H1 (cell line): ENCODE measurements at regions not wholly inside any gene's neighbourhood (a gene's known extent, or its start where the extent isn't known, plus 50 kb on each side); places are given as distances from the start of the nearest gene placed in this dataset.

Source experiments
- BACH1 ChIP-seq: IDR thresholded peaks from 2 replicates; pipeline ENCODE4 v1.6.1; 2012; ENCODE audit warnings: low read length, improper control_type of control experiment
- BRCA1 ChIP-seq: IDR thresholded peaks from 2 replicates; pipeline ENCODE4 v1.6.1; 2012; ENCODE audit warnings: low read depth, low read length, improper control_type of control experiment
- TF ChIP-seq, protein P1 (sequence below), 3 experiments: IDR thresholded peaks; 1 replicate in 2 of 3; 2 replicates in 1 of 3; pipeline versions ENCODE4 v1.5.1 to v1.6.1; 2011; ENCODE audit warnings: low read length in 3 of 3, mild to moderate bottlenecking in 3 of 3, inconsistent platforms in 2 of 3, low read depth in 1 of 3, moderate library complexity in 1 of 3; ENCODE audit not compliant: insufficient read depth in 1 of 3; ENCODE audit errors: control extremely low read depth in 1 of 3

- TF ChIP-seq BACH1 (no peak), BRCA1 (no peak)
- TF ChIP-seq, protein P1, sequence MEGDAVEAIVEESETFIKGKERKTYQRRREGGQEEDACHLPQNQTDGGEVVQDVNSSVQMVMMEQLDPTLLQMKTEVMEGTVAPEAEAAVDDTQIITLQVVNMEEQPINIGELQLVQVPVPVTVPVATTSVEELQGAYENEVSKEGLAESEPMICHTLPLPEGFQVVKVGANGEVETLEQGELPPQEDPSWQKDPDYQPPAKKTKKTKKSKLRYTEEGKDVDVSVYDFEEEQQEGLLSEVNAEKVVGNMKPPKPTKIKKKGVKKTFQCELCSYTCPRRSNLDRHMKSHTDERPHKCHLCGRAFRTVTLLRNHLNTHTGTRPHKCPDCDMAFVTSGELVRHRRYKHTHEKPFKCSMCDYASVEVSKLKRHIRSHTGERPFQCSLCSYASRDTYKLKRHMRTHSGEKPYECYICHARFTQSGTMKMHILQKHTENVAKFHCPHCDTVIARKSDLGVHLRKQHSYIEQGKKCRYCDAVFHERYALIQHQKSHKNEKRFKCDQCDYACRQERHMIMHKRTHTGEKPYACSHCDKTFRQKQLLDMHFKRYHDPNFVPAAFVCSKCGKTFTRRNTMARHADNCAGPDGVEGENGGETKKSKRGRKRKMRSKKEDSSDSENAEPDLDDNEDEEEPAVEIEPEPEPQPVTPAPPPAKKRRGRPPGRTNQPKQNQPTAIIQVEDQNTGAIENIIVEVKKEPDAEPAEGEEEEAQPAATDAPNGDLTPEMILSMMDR (IDR thresholded peaks at IDR 0.05; ENCODE audit: control extremely low read depth in 1 of 3, insufficient read depth in 1 of 3, low read depth in 1 of 3, low read length in 3 of 3): no peak
Observed at GRCh38 chr2:18824915-18825314, 235.5 kb upstream of the NT5C1B start.
